ENCODE measurements at regions not wholly inside any gene's neighbourhood (a gene's known extent, or its start where the extent isn't known, plus 50 kb on each side); places are given as distances from the start of the nearest gene placed in this dataset.
A peak's percentile ranks its signal among the peaks of the same experiment; 100 is the strongest.

DNA sequence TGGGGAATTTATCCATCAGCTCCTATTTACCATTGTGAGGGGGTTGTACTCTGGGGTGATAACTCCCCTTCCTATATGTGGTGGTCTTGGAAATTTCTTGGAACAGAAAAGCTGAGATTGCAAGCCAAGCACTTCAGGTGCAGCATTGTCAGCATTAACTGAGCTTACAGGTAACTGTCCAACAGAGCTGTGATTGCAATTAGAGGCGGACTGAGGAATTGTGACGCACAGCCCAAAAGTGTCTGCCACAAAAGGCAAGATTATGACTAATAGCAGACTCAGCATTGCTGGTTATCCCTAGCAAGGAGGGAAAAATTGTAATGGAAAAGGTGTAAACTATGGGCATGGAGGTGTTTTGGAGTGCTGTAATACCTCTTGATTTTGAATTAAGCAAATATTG, 126.1 kb upstream of the AGR3 start:
- Histone ChIP-seq H3K27ac (no peak overlapping the region), H3K36me3 (replicated peaks) (no peaks in the 10 kb centered on the region), H3K27me3 (replicated peaks) (no peaks in the 10 kb centered on the region), H3K4me3 (ENCODE audit: low read depth, low read length) (no peak overlapping the region)
- in situ Hi-C loops (cut with HindIII; ENCODE audit: low pct_ligation_motif_present, low sequenced_read_pairs): no loop called here
- DNase-seq: no peak
- TF ChIP-seq, protein P1, sequence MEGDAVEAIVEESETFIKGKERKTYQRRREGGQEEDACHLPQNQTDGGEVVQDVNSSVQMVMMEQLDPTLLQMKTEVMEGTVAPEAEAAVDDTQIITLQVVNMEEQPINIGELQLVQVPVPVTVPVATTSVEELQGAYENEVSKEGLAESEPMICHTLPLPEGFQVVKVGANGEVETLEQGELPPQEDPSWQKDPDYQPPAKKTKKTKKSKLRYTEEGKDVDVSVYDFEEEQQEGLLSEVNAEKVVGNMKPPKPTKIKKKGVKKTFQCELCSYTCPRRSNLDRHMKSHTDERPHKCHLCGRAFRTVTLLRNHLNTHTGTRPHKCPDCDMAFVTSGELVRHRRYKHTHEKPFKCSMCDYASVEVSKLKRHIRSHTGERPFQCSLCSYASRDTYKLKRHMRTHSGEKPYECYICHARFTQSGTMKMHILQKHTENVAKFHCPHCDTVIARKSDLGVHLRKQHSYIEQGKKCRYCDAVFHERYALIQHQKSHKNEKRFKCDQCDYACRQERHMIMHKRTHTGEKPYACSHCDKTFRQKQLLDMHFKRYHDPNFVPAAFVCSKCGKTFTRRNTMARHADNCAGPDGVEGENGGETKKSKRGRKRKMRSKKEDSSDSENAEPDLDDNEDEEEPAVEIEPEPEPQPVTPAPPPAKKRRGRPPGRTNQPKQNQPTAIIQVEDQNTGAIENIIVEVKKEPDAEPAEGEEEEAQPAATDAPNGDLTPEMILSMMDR (IDR thresholded peaks at IDR 0.05; ENCODE audit: low read depth, low read length, missing control alignments): no peak

DNA sequence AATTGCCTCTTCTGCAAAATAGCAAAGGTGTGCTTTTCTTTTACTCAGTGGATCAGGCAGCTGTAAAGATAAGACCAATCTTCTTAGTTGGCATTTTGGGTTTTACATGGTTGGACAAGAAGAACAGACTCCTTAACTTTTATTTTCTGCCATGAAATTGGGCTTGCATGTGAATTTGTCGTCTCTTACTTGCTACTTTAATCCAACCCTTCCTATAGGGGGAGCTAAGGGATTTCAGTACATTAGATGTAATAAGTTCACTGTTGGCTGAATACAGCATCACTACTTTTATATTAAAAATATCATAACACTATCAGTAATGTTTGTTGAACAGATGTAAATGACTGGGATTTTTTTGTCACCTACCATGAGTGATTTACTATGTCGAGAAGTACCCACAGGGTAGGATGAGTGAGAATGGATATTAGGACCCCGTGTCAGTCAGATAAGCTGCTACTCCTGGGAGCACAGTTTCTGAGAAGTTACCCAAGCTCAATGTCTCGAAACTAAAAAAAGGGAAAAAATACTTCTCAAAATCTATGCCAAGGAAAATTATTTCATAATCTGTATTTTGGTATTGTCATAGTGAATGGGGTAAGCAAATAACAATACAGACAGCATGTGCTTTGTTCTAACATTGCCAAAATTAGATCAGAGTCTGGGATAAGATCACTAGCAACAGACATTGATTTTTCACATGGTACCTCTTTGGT, 127.4 kb upstream of the AGR3 start:
- Histone ChIP-seq H3K36me3 (replicated peaks) (no peaks in the 10 kb centered on the region), H3K27ac (no peak overlapping the region), H3K27me3 (replicated peaks) (no peaks in the 10 kb centered on the region), H3K4me3 (ENCODE audit: low read depth, low read length) (no peak overlapping the region)
- in situ Hi-C loops (cut with HindIII; ENCODE audit: low pct_ligation_motif_present, low sequenced_read_pairs): no loop called here
- no peak for DNase-seq
- TF ChIP-seq, protein P1 (IDR thresholded peaks at IDR 0.05; ENCODE audit: low read depth, low read length, missing control alignments): peak; percentile 41

DNA sequence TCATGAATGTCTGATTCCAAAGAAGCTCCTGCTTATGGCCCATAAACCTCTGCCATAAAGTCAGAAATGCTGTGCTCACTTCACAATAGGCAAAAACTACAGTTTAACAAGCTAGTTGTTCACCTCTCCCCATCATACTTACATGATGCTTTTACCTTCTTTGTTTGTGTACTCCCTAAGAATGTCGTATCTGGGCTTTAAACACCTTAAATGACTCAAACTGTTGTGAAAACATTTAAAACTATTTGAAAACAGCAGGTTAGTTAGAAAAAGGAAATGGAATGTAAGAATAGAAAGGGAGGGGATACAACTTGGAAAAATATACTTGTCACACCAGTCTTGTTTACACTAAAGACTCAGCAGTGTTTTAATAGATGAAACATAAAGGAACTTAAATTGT, 128.2 kb upstream of the AGR3 start:
- DNase-seq: no peak
- Histone ChIP-seq H3K27ac (no peak overlapping the region), H3K36me3 (replicated peaks) (no peaks in the 10 kb centered on the region), H3K27me3 (replicated peaks) (no peaks in the 10 kb centered on the region), H3K4me3 (ENCODE audit: low read depth, low read length) (no peak overlapping the region)
- TF ChIP-seq, protein P1 (IDR thresholded peaks at IDR 0.05; ENCODE audit: low read depth, low read length, missing control alignments): no peak
- in situ Hi-C loops (cut with HindIII; ENCODE audit: low pct_ligation_motif_present, low sequenced_read_pairs): no loop called here

DNA sequence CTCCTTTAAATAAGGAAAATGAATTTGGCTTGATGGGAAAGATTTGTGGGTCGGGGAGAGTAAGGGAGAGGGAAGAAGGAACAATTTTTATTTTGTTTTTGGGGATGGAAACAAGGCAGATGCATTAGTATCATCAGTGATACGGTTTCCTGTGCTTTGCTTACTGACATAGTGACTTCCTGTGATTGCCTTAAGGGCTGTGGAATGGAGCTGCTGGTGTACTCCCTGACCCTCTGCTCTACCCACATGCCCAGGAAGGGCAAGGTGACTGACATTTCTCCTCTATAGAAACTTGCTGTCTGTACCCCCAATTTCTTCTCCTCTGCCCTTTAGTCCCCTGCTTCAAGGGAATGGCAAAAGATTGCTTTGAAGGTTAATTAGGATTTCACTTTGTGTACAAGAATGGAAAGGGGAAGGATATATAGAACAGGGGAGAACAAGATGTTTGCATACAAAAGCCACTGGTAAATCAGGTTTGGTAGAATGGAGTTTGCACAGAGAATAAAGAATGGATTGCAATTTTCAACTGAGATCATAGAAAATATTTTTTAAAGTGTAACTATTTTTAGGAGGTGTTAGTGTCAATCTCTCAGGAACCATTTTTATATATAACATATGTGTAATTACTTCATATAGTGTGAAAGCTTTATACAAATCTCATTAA, 129.0 kb upstream of the AGR3 start:
- Histone ChIP-seq H3K4me3 (ENCODE audit: low read depth, low read length) (no peak overlapping the region), H3K27me3 (replicated peaks) (no peaks in the 10 kb centered on the region), H3K36me3 (replicated peaks) (no peaks in the 10 kb centered on the region), H3K27ac (no peak overlapping the region)
- TF ChIP-seq, protein P1 (IDR thresholded peaks at IDR 0.05; ENCODE audit: low read depth, low read length, missing control alignments): no peak
- in situ Hi-C loops (cut with HindIII; ENCODE audit: low pct_ligation_motif_present, low sequenced_read_pairs): no loop called here
- DNase-seq: no peak

DNA sequence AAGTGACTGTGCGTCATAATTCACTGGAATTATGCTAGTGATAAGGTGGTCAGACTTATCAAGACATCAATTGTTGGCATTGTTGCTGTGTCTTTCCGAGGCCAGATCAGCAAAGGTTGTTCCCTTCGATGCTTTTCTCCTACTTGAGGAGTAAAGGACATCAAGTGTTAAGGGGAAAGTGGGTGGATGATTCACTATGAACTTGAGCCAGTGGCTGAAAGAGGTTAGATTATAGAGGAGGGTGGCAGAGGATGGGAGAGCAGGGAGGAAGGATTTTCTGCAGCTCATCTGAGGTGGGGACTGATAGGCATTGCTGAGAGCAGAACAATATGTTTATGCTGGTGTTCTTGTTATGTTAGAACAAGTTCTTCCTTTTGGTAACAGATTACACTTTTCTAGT, 131.4 kb upstream of the AGR3 start:
- Histone ChIP-seq H3K36me3 (replicated peaks) (no peaks in the 10 kb centered on the region), H3K27ac (no peak overlapping the region), H3K27me3 (replicated peaks) (no peaks in the 10 kb centered on the region), H3K4me3 (ENCODE audit: low read depth, low read length) (no peak overlapping the region)
- DNase-seq: no peak
- in situ Hi-C loops (cut with HindIII; ENCODE audit: low pct_ligation_motif_present, low sequenced_read_pairs): no loop called here
- TF ChIP-seq, protein P1 (IDR thresholded peaks at IDR 0.05; ENCODE audit: low read depth, low read length, missing control alignments): no peak

Measured in brain microvascular endothelial cell (primary cell).